GM13977 (cell line): ENCODE measurements at regions not wholly inside any gene's neighbourhood (a gene's known extent, or its start where the extent isn't known, plus 50 kb on each side); places are given as distances from the start of the nearest gene placed in this dataset.

ENCODE experiments used
- DNase-seq: peaks from one replicate; pipeline ENCODE4 v3.0.0; 2012; ENCODE audit warnings: low spot score
- in situ Hi-C: fragments of 300-500 bp; cut with MboI; formaldehyde crosslinking; loops from one replicate; pipeline ENCODE4 v1.12.0; 2022; ENCODE audit warnings: low sequenced_read_pairs, low pct_unique_long_range_greater_than_20kb, mixed read lengths, inconsistent platforms; ENCODE audit not compliant: unreplicated experiment
- TF ChIP-seq, protein P1 (sequence below): IDR thresholded peaks from 2 replicates; pipeline ENCODE4 v1.5.1; 2012; ENCODE audit warnings: mild to moderate bottlenecking, control low read depth; ENCODE audit not compliant: insufficient read depth; ENCODE audit errors: extremely low read depth, missing control alignments

- no peak for DNase-seq
- in situ Hi-C loops, result no loop called here
Measured at GRCh38 chr3:187945374-187945773, 200.1 kb upstream of the BCL6 start.

GRCh38 chr3:187946163-187946691, 201.0 kb upstream of the BCL6 start:
- TF ChIP-seq, protein P1, sequence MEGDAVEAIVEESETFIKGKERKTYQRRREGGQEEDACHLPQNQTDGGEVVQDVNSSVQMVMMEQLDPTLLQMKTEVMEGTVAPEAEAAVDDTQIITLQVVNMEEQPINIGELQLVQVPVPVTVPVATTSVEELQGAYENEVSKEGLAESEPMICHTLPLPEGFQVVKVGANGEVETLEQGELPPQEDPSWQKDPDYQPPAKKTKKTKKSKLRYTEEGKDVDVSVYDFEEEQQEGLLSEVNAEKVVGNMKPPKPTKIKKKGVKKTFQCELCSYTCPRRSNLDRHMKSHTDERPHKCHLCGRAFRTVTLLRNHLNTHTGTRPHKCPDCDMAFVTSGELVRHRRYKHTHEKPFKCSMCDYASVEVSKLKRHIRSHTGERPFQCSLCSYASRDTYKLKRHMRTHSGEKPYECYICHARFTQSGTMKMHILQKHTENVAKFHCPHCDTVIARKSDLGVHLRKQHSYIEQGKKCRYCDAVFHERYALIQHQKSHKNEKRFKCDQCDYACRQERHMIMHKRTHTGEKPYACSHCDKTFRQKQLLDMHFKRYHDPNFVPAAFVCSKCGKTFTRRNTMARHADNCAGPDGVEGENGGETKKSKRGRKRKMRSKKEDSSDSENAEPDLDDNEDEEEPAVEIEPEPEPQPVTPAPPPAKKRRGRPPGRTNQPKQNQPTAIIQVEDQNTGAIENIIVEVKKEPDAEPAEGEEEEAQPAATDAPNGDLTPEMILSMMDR, result no peak
- no peak for DNase-seq

More at GRCh38 chr3:187945374-187945773, 200.1 kb upstream of the BCL6 start:
- TF ChIP-seq, protein P1, result no peak

DNA sequence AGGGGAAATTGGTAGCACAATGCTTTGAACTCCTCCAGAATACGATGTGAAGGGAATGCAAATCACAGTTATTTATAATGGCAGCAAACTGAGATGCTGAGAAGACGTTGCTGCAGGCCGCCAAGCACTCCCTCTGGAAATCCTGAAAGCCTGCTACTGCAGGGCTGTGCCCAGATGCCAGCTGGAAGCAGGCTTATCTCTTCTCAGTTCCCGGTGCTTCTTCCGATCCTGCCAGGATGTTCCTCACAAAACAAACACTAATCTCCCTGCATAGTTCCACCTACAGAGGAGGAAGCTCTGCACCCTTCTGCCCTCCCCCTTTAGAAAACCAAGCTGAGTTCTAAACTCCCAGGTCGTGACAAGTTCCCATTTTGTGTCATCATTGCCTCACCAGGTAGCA, 201.7 kb upstream of the BCL6 start:
- TF ChIP-seq, protein P1, result no peak
- in situ Hi-C loops, result no loop called here
- no peak for DNase-seq

More at GRCh38 chr3:187946163-187946691, 201.0 kb upstream of the BCL6 start:
- in situ Hi-C loops, result no loop called here

DNA sequence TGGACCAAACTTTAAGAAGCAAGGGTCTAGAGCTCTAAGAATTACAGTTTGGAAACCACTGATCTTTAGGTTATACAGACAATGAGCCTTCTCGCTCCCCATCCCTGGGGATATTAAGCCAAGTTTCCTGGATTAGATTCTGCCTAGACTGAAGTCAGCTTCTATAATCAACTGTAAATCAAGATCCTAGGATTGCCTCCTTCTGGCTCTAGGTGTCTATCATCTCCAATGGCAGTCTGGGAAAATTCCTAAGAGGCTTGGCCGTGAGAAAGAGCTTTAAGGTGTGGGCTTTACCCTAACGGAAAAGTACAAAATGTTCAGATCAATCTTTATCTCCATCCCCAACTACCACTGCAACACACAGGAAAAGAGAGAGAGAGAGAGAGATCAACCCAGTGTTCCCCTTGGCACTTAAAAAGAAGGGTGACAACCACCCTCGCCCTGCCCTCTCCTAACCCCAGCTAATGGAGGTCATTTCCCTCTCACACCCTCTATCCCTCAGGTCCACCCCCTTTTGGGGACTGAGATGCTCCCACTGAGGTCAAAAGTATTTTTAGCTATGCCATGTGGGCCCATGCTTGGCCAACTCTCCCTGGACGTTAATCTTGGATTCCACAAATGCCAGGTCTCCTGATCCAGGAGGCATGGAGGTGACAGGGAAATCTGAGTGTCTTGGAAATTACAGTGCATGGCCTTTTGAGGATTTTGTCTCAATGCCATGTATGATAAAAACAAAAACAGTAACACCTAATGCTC, 202.8 kb upstream of the BCL6 start:
- in situ Hi-C loops, result no loop called here
- no peak for DNase-seq
- TF ChIP-seq, protein P1, result no peak

DNA sequence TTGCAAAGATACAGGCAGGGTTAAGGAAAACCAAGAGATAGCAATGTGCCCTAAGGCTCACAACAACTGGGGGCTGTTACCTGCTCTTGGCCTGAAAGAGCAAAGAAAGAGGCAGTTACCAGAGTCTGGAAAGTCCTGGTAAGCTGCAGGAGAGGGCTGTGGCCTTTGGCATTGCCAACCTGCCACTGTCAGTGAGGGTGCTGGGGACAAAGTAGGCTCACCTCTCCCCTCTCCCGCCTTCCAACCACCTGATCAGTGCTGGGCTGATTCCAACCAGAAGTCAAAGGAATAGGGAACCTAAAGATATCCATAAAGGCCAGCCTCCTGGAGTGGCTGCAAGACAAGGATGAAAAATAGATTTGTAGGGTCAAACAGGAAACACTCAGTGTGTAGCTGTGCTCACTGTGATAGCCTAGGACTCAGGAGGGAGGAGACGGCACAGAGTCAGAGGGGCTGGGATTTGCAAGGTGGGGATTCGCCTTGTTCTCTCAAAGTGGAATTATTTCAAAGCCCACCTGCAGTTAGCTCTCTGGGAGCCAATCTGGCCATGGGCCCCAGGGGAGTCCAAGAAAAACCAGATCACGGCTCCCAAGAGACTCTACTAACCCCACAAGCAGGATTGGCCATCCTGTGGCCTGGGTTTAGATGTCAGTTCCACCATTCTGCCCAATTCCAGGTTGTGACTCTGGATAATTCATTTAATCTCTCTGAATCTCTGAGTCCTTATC, 204.0 kb upstream of the BCL6 start:
- in situ Hi-C loops, result no loop called here
- TF ChIP-seq, protein P1, result no peak
- DNase-seq, result no peak

DNA sequence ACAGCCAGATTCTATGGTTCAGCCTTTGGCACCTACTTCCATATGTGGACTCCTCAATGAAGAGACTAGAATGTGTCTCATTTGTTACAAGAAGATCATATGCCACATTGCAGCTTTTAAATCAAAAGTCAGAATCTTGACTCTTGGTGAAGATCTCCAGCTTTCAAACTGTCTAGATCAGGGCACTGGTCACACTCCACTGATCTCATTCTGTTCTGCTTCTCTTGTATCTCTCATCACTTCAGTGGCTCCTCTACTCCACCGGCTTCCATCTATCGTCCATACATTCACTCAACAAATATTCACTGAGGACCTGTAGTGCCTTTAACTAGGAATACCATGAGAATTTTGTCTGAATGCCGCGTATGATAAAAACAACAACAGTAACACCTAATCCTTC, 203.3 kb upstream of the LPP start:
- in situ Hi-C loops, result no loop called here
- TF ChIP-seq, protein P1, result no peak
- no peak for DNase-seq
